H1 (cell line): ENCODE measurements at regions not wholly inside any gene's neighbourhood (a gene's known extent, or its start where the extent isn't known, plus 50 kb on each side); places are given as distances from the start of the nearest gene placed in this dataset.

Source experiments
- CTCF ChIA-PET: fragments of 300-600 bp; sonication (Branson Sonifier 250); formaldehyde crosslinking; loops from one replicate; lab custom pipeline; 2021; ENCODE audit not compliant: partially characterized antibody; lab: Charles Lee
- POLR2A ChIA-PET: fragments of 300-600 bp; sonication (Branson Sonifier 250); formaldehyde crosslinking; loops from one replicate; lab custom pipeline; 2021; ENCODE audit warnings: inconsistent platforms; ENCODE audit not compliant: partially characterized antibody; lab: Charles Lee
- DNase-seq, 2 experiments: peaks; one replicate each; pipeline versions ENCODE4 v3.0.0 to v3.0.0-alpha.2; 2010 to 2022; ENCODE audit warnings: low spot score in 2 of 2, low read depth in 1 of 2, mixed read lengths in 1 of 2
- FAIRE-seq: peaks from 2 replicates; lab custom pipeline; 2011; peaks lifted over from hg19 to GRCh38; lab: Jason Lieb, UNC
- H2AFZ ChIP-seq: 2 replicates; pipeline ENCODE4 v1.8.1; 2012; ENCODE audit warnings: low read length, inconsistent platforms
- H2AK5ac ChIP-seq: 2 replicates; pipeline ENCODE4 v1.6.1; 2013; ENCODE audit warnings: low read depth, low read length
- H2BK120ac ChIP-seq: replicated peaks from 2 replicates; pipeline ENCODE3; 2013; ENCODE audit warnings: low read depth, low read length, inconsistent platforms
- H2BK12ac ChIP-seq: 2 replicates; pipeline ENCODE4 v1.6.1; 2013; ENCODE audit warnings: low read depth, low read length
- H2BK15ac ChIP-seq: 2 replicates; pipeline ENCODE4 v1.6.1; 2013; ENCODE audit warnings: low read length
- H2BK20ac ChIP-seq: 2 replicates; pipeline ENCODE4 v1.6.1; 2013; ENCODE audit warnings: low read length
- H2BK5ac ChIP-seq: 2 replicates; pipeline ENCODE4 v1.6.1; 2013; ENCODE audit warnings: low read depth, low read length
- H3K14ac ChIP-seq: 2 replicates; pipeline ENCODE4 v1.6.1; 2013; ENCODE audit warnings: inconsistent platforms; ENCODE audit not compliant: insufficient read length
- H3K18ac ChIP-seq: 2 replicates; pipeline ENCODE4 v1.6.1; 2013; ENCODE audit warnings: low read length; ENCODE audit errors: extremely low read depth
- H3K23ac ChIP-seq: 2 replicates; pipeline ENCODE4 v1.6.1; 2013; ENCODE audit warnings: inconsistent platforms; ENCODE audit not compliant: insufficient read length
- H3K23me2 ChIP-seq: 2 replicates; pipeline ENCODE4 v1.6.1; 2013; ENCODE audit warnings: low read depth, low read length
- H3K27ac ChIP-seq: 2 replicates; pipeline ENCODE4 v1.6.1; 2011; ENCODE audit warnings: low read depth, low read length, inconsistent platforms
- H3K27me3 ChIP-seq, 4 experiments: replicated peaks in 1 of 4; 1 replicate in 1 of 4; 2 replicates in 3 of 4; pipeline versions ENCODE4 v1.6.1 to v1.8.1; 2011 to 2013; ENCODE audit warnings: low read length in 3 of 4, mild to moderate bottlenecking in 3 of 4, inconsistent platforms in 2 of 4, mixed read lengths in 2 of 4, moderate library complexity in 1 of 4; ENCODE audit not compliant: control insufficient read depth in 3 of 4, insufficient read depth in 3 of 4; ENCODE audit errors: extremely low read depth in 1 of 4
- H3K36me3 ChIP-seq, 4 experiments: 2 replicates each; pipeline versions ENCODE4 v1.6.1 to v1.8.1; 2011 to 2013; ENCODE audit warnings: mild to moderate bottlenecking in 4 of 4, low read length in 3 of 4, moderate library complexity in 2 of 4, control low read depth in 1 of 4, inconsistent platforms in 1 of 4; ENCODE audit not compliant: insufficient read depth in 4 of 4, control insufficient read depth in 2 of 4
- H3K4ac ChIP-seq: replicated peaks from 2 replicates; pipeline ENCODE3; 2013; ENCODE audit warnings: low read length, low read depth, mixed read lengths, inconsistent platforms; ENCODE audit not compliant: insufficient read length
- H3K4me1 ChIP-seq, 4 experiments: replicated peaks in 1 of 4; 1 replicate in 1 of 4; 2 replicates in 3 of 4; pipeline versions ENCODE4 v1.6.1 to v1.8.1; 2011 to 2013; ENCODE audit warnings: low read length in 3 of 4, inconsistent platforms in 2 of 4, mixed read lengths in 1 of 4; ENCODE audit not compliant: insufficient read depth in 4 of 4, control insufficient read depth in 3 of 4
- H3K4me2 ChIP-seq, 2 experiments: 2 replicates each; pipeline versions ENCODE4 v1.6.1 to v1.8.1; 2011 to 2013; ENCODE audit warnings: low read depth in 2 of 2, low read length in 2 of 2, control low read depth in 1 of 2, inconsistent platforms in 1 of 2, mild to moderate bottlenecking in 1 of 2; ENCODE audit not compliant: insufficient read depth in 1 of 2
- H3K4me3 ChIP-seq, 4 experiments: fragments of 200-600, 300-600 bp in 1 of 4; sonication (generic), shearing (Covaris generic), sonication (Bioruptor Twin) in 1 of 4; 2 replicates each; pipeline versions ENCODE4 v1.5.1 to v1.8.1; 2011 to 2016; ENCODE audit warnings: low read length in 4 of 4, low read depth in 3 of 4, control low read depth in 2 of 4, inconsistent platforms in 2 of 4, mild to moderate bottlenecking in 2 of 4, mixed read lengths in 1 of 4, moderate library complexity in 1 of 4; ENCODE audit not compliant: insufficient read depth in 2 of 4; ENCODE audit errors: extremely low read depth in 1 of 4
- H3K56ac ChIP-seq: replicated peaks from 2 replicates; pipeline ENCODE3; 2013; ENCODE audit warnings: low read depth, mild to moderate bottlenecking, mixed read lengths, low read length, inconsistent platforms; ENCODE audit not compliant: insufficient read length
- H3K79me1 ChIP-seq: 2 replicates; pipeline ENCODE4 v1.6.1; 2013; ENCODE audit warnings: low read depth, low read length, control low read depth
- H3K79me2 ChIP-seq, 2 experiments: 2 replicates each; pipeline versions ENCODE4 v1.6.1 to v1.8.1; 2012 to 2013; ENCODE audit warnings: low read length in 2 of 2, mild to moderate bottlenecking in 2 of 2, inconsistent platforms in 1 of 2; ENCODE audit not compliant: insufficient read depth in 2 of 2, control insufficient read depth in 1 of 2
- H3K9ac ChIP-seq, 4 experiments: replicated peaks in 1 of 4; 1 replicate in 1 of 4; 2 replicates in 3 of 4; pipeline versions ENCODE4 v1.6.1 to v1.8.1; 2011 to 2013; ENCODE audit warnings: low read depth in 3 of 4, low read length in 3 of 4, control low read depth in 2 of 4, mild to moderate bottlenecking in 2 of 4, moderate library complexity in 2 of 4, inconsistent platforms in 1 of 4; ENCODE audit errors: extremely low read depth in 1 of 4
- H3K9me3 ChIP-seq, 2 experiments: 2 replicates each; pipeline versions ENCODE4 v1.6.1 to v1.8.1; 2012 to 2013; ENCODE audit warnings: mild to moderate bottlenecking in 2 of 2, moderate library complexity in 2 of 2, control low read depth in 1 of 2, inconsistent platforms in 1 of 2, low read depth in 1 of 2, low read length in 1 of 2, mixed read lengths in 1 of 2; ENCODE audit not compliant: insufficient read depth in 2 of 2
- H4K20me1 ChIP-seq, 2 experiments: replicated peaks in 1 of 2; 2 replicates each; pipeline versions ENCODE3 to v1.8.1; 2011 to 2013; ENCODE audit warnings: inconsistent platforms in 2 of 2, low read length in 2 of 2, mild to moderate bottlenecking in 1 of 2; ENCODE audit not compliant: insufficient read depth in 2 of 2, control insufficient read depth in 1 of 2
- H4K5ac ChIP-seq: 2 replicates; pipeline ENCODE4 v1.6.1; 2013; ENCODE audit warnings: low read length, low read depth, mixed read lengths, inconsistent platforms; ENCODE audit not compliant: insufficient read length
- H4K8ac ChIP-seq: 2 replicates; pipeline ENCODE4 v1.8.0; 2013; ENCODE audit warnings: mild to moderate bottlenecking, moderate library complexity, low read length, inconsistent platforms; ENCODE audit not compliant: insufficient read depth; ENCODE audit errors: extremely low read depth
- H4K91ac ChIP-seq: replicated peaks from 2 replicates; pipeline ENCODE3; 2013; ENCODE audit warnings: low read length, mixed read lengths, inconsistent platforms; ENCODE audit not compliant: insufficient read length
- CHD7 ChIP-seq: fragments of 300-600 bp; sonication (generic); IDR thresholded peaks from 2 replicates; pipeline ENCODE4 v1.7.1; 2012; ENCODE audit warnings: low read length, moderate library complexity, mild to moderate bottlenecking, inconsistent platforms; ENCODE audit not compliant: insufficient replicate concordance
- WGBS, 2 experiments: shearing (Covaris generic) in 1 of 2; methylation state at CpG; one replicate each; pipeline versions ENCODE4 v1.1.6 to v1.1.7; 2013 to 2015; ENCODE audit warnings: low lambda C conversion rate in 2 of 2, mixed read lengths in 2 of 2, inconsistent platforms in 1 of 2, low coverage in 1 of 2, missing lambda C conversion rate in 1 of 2; ENCODE audit not compliant: insufficient replicate concordance in 2 of 2, insufficient coverage in 1 of 2, insufficient read length in 1 of 2; ENCODE audit errors: extremely low coverage in 1 of 2, missing lambda C conversion rate in 1 of 2; 5-methylcytosine and 5-hydroxymethylcytosine counted together

GRCh38 chr10:131474416-131474815, 162.9 kb upstream of the TCERG1L start:
- no peak overlapping the region for H3K4me3 ChIP-seq
- no peak overlapping the region for H4K5ac ChIP-seq
- no peaks in the 10 kb centered on the region for H3K9me3 ChIP-seq
- H2BK120ac ChIP-seq, result no peak overlapping the region
- H3K36me3 ChIP-seq, result no peaks in the 10 kb centered on the region
- no peaks in the 10 kb centered on the region for H4K20me1 ChIP-seq
- H3K23ac ChIP-seq, result no peak overlapping the region
- CTCF ChIA-PET, result interaction anchor here (0.7 to 1.7 kb wide), 4 partner anchors 10 to 23 kb away, joined by 3 to 6 read pairs (median 4); no protein-coding TSS in a partner anchor
- H3K56ac ChIP-seq, result no peak overlapping the region
- no peaks in the 10 kb centered on the region for H3K27me3 ChIP-seq
- no peak overlapping the region for H3K14ac ChIP-seq
- H3K79me2 ChIP-seq, result no peaks in the 10 kb centered on the region
- H3K4me1 ChIP-seq, result no peaks in the 10 kb centered on the region; a peak in 1 of 7 replicates
- no peak overlapping the region for H2BK12ac ChIP-seq
- H3K23me2 ChIP-seq, result no peaks in the 10 kb centered on the region
- H2BK20ac ChIP-seq, result no peak overlapping the region
- H3K9ac ChIP-seq, result no peak overlapping the region
- no peak for DNase-seq
- FAIRE-seq, result no peak
- H4K91ac ChIP-seq, result no peak overlapping the region
- H4K8ac ChIP-seq, result no peak overlapping the region
- POLR2A ChIA-PET, result no interaction called here
- no peak overlapping the region for H3K4ac ChIP-seq
- 81% methylated on average over 4 of the region's 6 CpGs; no CpG with 5 or more reads in 1 of the 2 experiments for WGBS, 2 experiments
- H3K4me2 ChIP-seq, result no peak overlapping the region
- H2BK15ac ChIP-seq, result no peak overlapping the region
- no peak overlapping the region for H3K18ac ChIP-seq
- no peaks in the 10 kb centered on the region for H3K79me1 ChIP-seq
- H2BK5ac ChIP-seq, result no peak overlapping the region
- H2AFZ ChIP-seq, result no peak overlapping the region
- H2AK5ac ChIP-seq, result no peak overlapping the region
- H3K27ac ChIP-seq, result no peak overlapping the region
- TF ChIP-seq CHD7, result no peak
